NOMO-1 (cell line): ENCODE measurements at regions not wholly inside any gene's neighbourhood (a gene's known extent, or its start where the extent isn't known, plus 50 kb on each side); places are given as distances from the start of the nearest gene placed in this dataset.
"Not testable (repeated sequence)": the region's sequence is repeated elsewhere in the genome, so short reads cannot be mapped to it uniquely, and the experiment has no call there.

Experiments
- DNase-seq, 2 experiments: peaks; one replicate each; lab custom pipeline; 2025; ENCODE audit not compliant: unreplicated experiment in 2 of 2; lab: John Stamatoyannopoulos, UW

DNA sequence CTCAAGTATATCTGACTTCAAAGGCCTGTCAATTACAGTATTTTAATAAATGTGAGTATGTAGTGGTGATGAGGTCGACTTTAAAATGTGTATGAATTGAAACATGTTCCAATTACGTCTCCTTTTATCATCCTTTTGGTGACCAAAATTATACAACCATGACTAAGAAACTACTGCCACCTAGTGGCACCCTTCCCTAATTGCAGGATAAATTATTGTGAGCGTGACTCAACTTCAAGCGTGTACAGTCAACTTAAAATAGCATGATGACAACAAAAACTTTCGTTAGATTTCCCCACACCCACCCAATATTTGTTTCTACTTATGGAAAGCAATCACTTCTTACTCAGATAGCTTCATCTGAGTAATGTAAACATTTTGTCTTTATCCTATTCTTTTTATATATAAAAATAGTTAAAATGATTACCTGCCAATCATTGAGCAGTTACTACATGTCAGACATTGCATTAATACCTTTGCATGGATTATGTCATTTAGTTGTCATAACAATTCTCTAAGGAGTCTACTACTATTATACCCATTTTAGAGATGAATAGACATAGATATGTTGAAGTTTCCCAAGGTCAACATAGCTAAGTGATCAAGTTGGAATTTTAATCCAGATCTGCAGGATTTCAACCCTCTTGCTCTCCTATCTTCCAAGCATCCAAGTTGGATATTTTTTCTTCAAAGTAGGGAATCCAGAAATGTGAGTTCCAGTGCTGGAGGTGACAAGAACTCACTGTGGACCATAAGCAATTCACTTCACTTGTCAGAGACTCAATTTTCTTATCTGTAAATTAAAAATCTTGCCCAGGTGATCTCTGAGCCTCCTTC, 106.0 kb downstream of the MEX3B start:
- peak in 1 of 2 experiments; percentile 25 for DNase-seq

DNA sequence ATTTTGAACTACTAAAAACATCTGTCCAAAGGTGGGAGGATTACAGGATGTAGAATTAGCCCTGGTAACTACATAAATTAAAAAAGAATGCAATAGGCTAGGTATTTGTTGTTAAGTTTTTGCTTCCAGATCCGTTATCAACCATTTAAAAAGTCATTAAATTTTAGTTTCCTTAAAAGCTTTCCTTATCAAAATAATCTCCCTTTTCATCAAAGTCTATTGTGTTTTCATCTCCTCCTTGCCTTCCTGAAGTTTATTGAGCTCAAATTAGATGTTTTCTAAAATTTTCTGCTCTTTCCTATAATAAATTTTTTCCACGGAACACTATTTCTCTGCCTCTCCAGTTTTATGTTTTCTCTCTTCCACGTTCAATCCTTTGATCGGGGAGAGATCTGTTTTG, 108.6 kb downstream of the MEX3B start:
- DNase-seq: no peak

DNA sequence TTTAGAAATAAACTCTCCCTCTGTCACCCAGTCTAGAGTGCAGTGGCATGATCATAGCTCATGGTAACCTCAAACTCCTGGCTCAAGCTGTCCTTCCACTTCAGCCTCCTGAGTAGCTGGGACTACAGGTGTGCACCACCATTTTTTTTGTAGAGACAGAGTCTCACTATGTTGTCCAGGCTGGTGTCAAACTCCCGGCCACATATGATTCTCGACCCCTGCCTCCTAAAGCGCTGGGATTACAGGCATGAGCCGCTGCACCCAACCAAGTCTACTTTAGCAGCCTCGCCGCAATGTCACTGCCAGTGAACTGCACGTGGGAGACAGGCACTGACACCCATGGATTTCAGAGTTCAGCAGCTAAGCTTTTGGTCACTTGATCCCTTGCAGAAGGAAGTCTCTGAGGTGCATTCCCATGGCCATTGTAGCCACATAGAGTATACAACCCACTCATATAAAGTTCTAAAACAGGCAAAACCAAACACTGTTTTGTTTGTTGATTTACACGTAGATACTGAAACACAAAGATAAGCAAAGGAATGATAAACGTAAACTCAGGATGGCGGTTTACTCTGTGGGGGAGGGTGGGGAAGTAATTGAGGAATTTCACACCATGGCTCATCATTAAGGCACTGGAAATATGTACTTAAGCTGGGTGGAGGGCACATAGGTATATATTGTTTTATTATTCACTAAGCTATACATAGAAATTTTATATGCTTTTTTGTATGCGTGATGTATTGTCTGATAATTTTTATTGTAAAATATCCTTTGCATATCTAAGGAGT, 115.0 kb downstream of the MEX3B start:
- no peak for DNase-seq

DNA sequence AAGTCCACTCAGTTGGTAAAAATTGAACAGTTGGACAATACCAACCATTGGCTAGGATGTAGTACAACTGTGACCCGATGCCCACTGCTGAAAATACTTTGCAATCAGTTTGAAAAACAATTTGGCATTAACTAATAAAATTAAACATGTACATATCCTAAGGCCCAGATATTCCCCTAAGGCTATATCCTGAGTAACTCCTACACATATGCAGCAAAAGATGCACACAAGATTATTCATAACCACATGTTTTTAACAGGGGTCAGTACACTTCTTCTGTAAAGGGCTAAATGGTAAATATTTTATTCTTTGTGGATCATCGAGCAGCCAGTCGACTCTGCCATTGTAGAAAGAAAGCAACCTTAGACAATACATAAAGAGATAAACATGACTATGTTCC, 116.3 kb downstream of the MEX3B start:
- DNase-seq: no peak

DNA sequence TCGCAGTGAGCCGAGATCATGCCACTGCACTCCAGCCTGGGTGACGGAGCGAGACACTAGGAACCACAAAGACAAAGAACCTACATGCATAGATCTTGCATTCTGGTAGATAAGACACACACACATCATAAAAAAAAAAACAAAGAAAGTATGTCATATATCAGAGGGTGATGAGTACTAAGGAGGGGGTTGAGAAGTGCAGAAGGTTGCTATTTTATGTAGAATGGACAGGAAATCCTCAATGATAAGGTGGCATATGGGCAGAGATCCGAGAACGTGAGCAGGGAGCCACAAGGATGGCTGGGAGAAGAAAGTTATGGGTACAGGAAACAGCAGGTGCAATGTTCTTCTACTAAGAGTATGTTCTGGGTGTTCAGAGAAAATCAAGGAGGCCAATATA, 118.8 kb downstream of the MEX3B start:
- DNase-seq: no peak

DNA sequence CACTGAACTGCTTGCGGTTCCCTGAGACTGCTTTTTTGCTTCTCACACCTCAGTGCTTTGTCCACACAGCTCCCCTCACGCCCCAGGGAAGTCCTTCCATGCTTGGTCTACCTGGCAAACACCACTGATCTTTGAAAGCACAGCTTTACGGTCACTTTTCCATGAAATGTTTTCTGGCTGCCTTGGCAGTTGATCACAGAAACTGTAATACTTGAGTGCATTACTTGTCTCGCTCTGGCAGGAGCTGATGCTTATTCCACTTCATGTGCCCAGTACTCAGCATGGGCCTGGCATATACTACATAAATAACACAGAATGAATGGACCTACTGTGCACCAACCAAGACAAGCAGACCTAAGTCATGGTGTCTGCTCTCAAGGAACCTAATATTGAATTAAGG, 121.1 kb downstream of the MEX3B start:
- DNase-seq: no peak

DNA sequence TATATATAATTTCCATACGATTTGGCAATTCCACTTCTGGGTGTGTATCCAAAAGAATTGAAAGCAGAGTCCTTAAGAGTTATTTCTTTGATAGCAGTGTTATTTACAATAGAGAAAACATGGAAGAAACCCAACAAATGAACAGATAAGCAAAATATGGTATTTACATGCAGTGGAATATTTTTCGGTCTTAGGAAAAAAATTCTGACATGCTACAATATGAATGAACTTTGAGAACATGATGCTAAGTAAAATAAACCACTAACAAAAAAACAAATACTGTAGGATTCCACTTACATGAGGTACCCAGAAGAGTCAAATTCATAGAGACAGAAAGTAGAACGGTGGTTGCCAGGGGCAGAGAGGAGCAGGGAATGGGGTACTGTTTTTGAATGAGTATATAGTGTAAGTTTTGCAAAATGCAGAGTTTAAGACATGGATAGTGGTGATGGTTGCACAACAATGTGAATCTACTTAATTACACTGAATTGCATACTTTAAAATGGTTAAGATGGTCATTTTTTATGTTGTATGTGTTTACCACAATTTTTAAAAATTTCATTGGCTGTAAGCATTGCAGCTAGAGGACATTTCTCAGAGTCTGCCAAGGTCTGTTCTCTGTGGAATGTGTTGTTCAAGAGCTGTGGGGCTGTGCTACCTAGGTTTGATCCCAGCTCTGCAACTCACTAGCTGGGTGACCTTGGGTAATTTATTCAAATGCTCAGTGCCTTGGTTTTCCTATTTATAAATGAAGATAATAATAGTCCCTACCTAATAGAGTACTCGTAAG, 122.1 kb downstream of the MEX3B start:
- no peak for DNase-seq

DNA sequence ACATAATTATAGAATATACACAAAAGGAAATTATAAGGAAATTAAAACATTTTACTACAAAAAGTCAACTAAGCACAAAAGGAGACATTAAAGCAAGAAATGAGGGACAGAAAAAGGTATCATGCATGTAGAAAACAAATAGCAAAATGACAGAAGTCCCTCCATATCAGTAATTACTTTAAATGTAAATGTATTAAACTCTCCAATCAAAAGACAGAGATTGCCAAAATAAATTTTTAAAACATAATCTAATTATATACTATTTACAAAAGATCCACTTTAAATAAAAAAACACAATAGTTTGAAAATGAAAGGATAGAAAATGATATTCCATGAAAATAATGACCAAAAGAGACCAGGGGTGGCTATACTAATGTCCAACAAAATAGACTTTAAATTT, 123.7 kb downstream of the MEX3B start:
- DNase-seq: no peak

DNA sequence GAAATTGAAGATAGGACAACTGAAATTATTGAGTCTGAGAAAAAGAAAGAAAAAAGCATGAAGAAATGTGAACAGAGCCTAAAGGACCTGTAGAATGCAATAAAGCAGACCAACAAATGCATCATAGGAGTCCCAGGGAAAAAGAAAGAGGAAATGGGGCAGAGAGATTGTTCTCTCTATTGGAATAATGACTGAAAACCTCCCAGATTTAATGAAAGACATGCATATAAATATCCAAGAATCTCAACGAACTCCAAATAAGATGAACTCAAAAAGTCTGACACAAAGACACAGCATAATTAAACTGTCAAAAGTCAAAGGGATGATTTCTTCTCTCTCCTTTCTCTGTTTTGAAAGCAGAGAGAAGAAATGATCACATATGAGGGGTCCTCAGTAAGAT, 124.7 kb downstream of the MEX3B start:
- DNase-seq: no peak

DNA sequence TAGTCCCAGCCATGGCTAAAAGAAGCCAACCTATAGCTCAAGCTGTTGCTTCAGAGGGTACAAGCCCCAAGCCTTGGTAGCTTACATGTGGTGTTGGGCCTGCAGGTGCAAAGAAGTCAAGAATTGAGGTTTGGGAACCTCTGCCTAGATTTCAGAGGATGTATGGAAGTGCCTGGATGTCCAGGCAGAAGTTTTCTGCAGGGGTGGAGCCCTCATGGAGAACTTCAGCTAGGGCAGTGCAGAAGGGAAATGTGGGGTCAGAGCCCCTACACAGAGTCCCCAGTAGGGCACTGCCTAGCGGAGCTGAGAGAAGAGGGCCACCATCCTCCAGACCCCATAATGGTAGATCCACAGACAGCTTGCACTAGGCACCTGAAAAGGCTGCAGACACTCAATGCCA, 127.1 kb downstream of the MEX3B start:
- not testable (repeated sequence) for DNase-seq

DNA sequence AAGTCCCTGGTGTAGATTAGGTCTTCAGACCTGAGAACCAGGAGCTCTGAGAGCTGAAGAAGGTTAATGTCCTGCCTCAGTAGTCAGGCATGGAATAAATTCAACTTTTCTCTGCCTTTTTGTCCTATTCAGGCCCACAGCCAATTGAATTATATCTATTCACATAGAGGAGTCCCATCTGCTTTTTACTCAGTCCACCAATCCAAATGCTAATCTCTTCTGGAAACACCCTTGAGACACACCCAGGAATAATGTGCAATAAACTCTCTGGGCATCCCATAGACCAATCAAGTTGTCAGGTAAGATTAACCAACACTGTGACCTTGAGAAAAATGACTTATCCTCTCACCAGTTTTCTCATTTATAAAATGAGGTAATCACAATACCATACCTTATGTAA, 129.4 kb downstream of the MEX3B start:
- no peak for DNase-seq

DNA sequence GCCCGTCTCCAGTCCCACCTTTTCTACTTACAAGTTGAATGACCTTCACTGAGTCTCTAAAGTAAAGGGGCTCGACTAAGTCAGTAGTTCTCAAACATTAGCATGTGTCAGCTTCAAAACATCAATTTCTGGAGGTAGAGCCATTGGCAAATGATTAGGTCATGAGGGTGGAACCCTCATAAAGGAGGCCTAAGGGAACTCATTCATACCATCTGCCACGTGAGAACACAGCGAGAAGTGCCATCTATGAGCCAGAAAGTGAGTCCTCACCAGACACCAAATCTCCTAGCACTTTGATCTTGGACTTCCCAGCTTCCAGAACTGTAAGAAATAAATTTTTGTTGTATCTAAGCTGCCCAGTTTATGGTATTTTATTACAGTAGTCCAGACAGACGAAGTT, 129.8 kb downstream of the MEX3B start:
- no peak for DNase-seq

DNA sequence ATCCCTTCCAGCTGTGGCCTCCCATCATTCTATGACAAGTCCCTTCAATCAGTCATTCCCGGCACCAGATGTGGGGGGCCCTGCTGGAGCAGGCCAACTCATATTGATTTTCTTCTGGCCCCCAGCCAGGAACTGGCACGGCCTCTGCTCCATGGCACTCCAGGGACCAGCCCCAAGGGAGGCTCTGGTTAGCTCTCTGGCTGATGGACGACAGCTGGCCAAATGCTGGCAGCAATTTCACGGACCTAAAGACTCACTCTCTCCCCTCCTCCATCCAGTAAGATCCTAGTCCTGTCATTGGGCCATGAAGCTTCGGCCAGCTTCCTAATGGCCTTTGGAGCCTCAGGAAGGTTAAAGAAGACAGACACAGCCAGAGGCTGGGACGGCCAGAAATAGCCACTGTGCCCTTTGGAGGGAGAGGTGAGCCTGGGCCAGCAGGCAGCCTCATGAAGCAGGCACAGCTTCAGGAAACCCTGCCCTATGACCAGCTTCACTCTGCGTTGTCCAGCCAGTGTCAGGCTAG, 131.0 kb downstream of the MEX3B start:
- no peak for DNase-seq

DNA sequence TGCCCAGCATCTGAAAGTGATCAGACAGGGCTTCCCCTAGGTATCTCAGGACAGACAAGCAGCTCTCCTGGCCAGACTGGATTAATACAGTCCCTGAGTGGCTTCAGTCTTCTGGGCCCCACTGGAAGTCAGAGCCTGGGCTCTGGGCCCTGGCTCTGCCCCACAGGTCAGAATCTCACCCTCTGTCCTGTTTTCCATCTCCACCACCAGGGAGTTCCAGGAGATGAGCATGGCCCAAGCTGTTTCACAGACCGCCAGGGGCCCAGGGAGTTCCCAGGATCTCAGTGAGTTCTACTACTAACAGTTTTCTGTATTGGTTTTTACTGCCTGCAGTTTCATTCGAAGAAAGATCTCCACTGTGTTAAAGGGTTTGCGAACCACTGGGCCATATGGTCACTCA, 131.5 kb downstream of the MEX3B start:
- DNase-seq: no peak

DNA sequence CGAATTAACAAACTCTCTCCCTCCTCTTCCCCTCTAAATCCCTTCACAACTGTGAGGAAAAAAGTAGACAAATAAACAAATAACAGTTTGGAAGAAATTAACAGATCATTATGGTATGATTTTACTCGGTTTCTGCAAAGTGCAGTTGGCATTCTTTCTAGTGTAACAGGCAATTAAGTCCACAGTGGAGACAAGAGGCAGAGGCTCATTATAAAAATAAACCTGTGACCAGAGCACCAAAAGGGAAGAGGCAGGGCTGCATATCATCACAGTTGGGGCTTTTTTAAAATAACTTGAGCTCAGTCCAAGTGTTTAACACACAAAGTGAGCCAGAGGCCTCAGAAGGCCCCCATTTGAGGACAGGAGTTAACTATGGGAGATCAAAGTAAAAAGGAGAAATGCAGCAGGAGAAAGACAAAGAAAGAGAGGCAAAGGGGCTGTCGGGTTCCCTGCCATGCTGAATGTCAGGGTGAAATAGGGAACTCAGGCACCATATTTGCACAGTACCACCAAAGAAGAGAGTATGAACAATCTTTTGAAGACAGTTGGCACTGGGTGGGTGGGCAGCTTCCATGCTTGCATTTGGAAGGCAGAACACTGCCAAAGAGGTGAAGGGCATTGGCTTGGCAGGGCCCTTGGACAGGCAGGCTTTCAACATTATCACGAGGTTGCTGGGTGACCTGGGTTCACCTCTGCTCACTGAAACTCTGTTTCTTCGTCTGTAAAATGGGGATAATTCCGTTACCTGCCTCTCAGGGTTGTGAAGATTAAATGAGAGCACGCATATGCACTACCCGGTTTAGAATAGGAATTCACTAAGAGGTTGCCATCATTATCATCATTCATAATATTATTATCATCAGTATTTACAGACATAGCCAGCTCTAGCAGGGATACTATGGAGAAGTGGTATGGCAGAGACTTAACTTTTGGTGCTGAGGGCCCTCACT, 134.5 kb downstream of the MEX3B start:
- DNase-seq: no peak

DNA sequence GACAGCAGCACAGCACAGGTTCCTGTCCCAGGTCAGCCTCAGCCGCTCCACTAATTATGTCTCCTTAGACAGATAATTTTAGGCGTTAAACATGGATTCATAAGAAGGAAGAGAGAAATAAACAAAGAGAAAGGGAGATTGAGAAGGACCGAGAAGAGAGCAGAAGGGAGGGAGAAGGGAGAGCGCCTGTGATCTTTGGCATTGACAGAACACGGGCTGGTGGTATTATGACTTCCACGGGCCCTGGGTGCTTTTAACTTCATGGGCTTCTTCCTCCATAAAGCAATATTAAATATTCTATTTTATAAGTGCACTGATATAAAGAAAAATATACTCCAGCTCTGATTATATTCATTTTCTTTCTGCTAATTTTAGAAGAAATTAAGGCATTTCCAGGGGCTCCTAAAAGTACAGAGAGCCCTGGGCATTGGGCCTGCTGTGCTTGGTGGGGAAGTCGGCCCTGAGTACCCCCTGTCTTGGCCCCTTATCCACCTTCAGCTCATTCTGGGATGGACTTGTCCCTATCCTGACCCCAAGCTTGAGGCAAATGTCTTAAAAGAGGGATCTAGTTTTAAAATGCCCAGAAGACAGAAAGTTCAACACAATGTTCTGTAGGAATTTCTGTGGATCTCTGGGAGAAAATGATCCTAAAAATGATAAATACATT, 135.3 kb downstream of the MEX3B start:
- no peak for DNase-seq

DNA sequence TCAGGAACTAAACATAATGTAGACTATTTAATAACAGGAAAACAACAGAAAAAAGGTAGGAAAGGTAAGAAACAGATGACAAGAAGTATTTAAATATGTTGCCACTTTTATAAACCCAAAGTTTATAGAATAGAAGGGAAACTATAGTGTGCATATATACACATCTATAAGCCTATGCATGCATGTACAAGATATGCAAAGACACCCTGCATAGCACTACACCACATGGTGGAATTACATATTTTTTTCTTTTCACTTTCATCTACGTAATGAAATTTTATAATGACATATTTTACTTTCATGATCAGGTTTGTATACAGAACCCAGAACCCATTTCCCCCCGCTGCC, 136.8 kb downstream of the MEX3B start:
- DNase-seq: no peak

DNA sequence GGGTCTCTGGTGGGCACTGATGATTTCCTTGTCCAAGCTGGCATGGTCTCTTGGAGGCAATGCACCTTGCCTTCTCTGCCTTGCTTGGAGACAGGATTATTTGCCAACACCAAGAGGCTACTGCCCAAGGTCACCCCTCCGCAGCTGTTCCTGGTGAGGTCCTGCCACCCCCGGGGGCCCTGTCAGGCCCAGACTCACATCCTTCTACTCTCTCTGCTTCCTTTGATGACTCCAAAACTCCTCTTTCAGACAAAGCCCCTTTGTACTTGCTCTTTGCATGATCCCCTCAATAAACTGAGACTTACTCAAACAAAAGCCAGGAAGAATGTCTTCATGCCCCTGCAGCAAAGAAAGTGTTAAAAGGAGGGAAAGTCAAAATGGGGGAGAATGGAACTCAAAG, 137.7 kb downstream of the MEX3B start:
- DNase-seq: no peak

DNA sequence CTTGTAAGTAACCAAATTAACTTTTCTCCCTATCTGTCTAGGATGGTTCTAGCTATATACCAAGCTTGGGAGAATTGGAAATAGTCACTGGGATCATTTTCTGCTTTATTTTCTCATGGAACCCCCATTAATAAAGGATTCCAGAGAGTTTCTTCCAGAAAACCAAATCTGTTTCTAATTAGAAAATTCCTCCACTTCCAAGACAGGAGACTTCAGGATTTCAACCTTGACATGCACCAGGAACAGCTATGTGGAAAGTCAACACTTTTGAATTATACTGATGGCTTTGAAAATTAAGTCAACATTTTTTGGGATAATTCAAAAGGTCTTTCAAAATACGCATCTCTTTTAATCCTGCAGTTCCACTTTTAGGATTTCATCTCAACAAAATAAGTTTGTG, 138.3 kb downstream of the MEX3B start:
- no peak for DNase-seq

DNA sequence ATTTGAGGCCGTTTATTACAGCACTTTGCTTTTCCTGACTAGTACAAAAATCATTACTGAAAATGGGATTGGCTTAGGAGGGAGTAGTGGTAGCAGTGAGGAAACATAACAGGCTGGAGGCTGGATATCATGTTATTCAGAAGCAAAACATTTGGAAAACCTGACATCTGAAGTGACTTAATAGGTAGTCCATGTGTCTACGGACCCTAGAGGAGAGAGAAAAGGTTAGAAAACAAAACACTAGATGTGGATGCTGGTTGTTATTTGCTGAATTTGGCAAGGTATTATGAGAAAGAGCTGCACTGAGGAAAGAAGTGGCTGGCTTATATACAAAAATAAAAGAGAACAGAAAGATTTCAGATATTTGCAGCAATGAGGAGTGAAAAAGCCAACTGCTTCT, 139.9 kb downstream of the MEX3B start:
- DNase-seq: no peak
